Endothelial cell of umbilical vein (primary cell): ENCODE measurements at regions not wholly inside any gene's neighbourhood (a gene's known extent, or its start where the extent isn't known, plus 50 kb on each side); places are given as distances from the start of the nearest gene placed in this dataset.

Source experiments
- BruUV-seq: library from RNA; stranded (reverse); fragments of 400-500 nt; replicated peaks from 2 replicates; lab custom pipeline; 2021; lab: Mats Ljungman, UMichigan
- CTCF ChIA-PET: fragments of 300-600, 350-600 bp; sonication (Branson Sonifier 250); formaldehyde crosslinking; loops from one replicate; lab custom pipeline; 2021; ENCODE audit warnings: antibody characterized with exemption, inconsistent platforms; lab: Charles Lee
- POLR2A ChIA-PET: fragments of 300-600, 350-600 bp; sonication (Branson Sonifier 250); formaldehyde crosslinking; loops from one replicate; lab custom pipeline; 2021; ENCODE audit warnings: antibody characterized with exemption, inconsistent platforms; lab: Charles Lee
- DNase-seq: peaks from one replicate; pipeline ENCODE4 v3.0.0-alpha.2; 2011; ENCODE audit warnings: low read depth, low spot score
- FAIRE-seq: peaks from 2 replicates; lab custom pipeline; 2011; peaks lifted over from hg19 to GRCh38; lab: Jason Lieb, UNC
- H2AFZ ChIP-seq: 2 replicates; pipeline ENCODE4 v1.6.0; 2012; ENCODE audit warnings: low read depth, low read length, control low read depth, inconsistent platforms
- H3K27ac ChIP-seq: 2 replicates; pipeline ENCODE4 v1.5.1; 2011; ENCODE audit warnings: low read depth, mild to moderate bottlenecking, control low read depth, low read length, moderate library complexity; ENCODE audit not compliant: insufficient read depth
- H3K27me3 ChIP-seq, 2 experiments: 2 replicates each; pipeline versions ENCODE4 v1.6.0 to v1.6.1; 2011; ENCODE audit warnings: low read length in 2 of 2, mixed read lengths in 1 of 2; ENCODE audit not compliant: control insufficient read depth in 2 of 2, insufficient read depth in 2 of 2
- H3K36me3 ChIP-seq, 2 experiments: 2 replicates in 1 of 2; 3 replicates in 1 of 2; pipeline ENCODE4 v1.5.1; 2011; ENCODE audit warnings: low read length in 2 of 2, mild to moderate bottlenecking in 1 of 2, moderate library complexity in 1 of 2; ENCODE audit not compliant: control insufficient read depth in 2 of 2, insufficient read depth in 2 of 2; ENCODE audit errors: extremely low read depth in 1 of 2
- H3K4me1 ChIP-seq: 3 replicates; pipeline ENCODE4 v1.5.1; 2011; ENCODE audit warnings: mild to moderate bottlenecking, low read length; ENCODE audit not compliant: control insufficient read depth, insufficient read depth; ENCODE audit errors: extremely low read depth
- H3K4me2 ChIP-seq: 2 replicates; pipeline ENCODE4 v1.6.1; 2011; ENCODE audit warnings: low read length, control low read depth, mixed read lengths; ENCODE audit not compliant: insufficient read depth
- H3K4me3 ChIP-seq, 3 experiments: fragments of 200-600 bp in 1 of 3; sonication (generic), shearing (Covaris generic) in 1 of 3; replicated peaks in 1 of 3; 2 replicates each; pipeline ENCODE4 v1.5.1; 2011 to 2016; ENCODE audit warnings: control low read depth in 3 of 3, low read length in 3 of 3, mild to moderate bottlenecking in 2 of 3, inconsistent platforms in 1 of 3, low read depth in 1 of 3, moderate library complexity in 1 of 3; ENCODE audit not compliant: insufficient read depth in 1 of 3
- H3K79me2 ChIP-seq: 2 replicates; pipeline ENCODE4 v1.6.0; 2012; ENCODE audit warnings: low read length, inconsistent platforms; ENCODE audit not compliant: control insufficient read depth, insufficient read depth
- H3K9ac ChIP-seq: replicated peaks from 2 replicates; pipeline ENCODE3; 2011; ENCODE audit warnings: low read length, control low read depth; ENCODE audit not compliant: insufficient read depth; ENCODE audit errors: extremely low read depth
- H3K9me1 ChIP-seq: replicated peaks from 3 replicates; pipeline ENCODE4 v1.6.0; 2011; ENCODE audit warnings: mild to moderate bottlenecking, low read length; ENCODE audit not compliant: control insufficient read depth, insufficient read depth; ENCODE audit errors: extremely low read depth
- H3K9me3 ChIP-seq: replicated peaks from 2 replicates; pipeline ENCODE4 v1.5.1; 2012; ENCODE audit warnings: low read length, inconsistent platforms; ENCODE audit not compliant: control insufficient read depth, insufficient read depth
- H4K20me1 ChIP-seq: replicated peaks from 2 replicates; pipeline ENCODE3; 2011; ENCODE audit warnings: mild to moderate bottlenecking, low read length; ENCODE audit not compliant: control insufficient read depth, insufficient read depth; ENCODE audit errors: extremely low read depth
- CTCF ChIP-seq, 2 donors: IDR thresholded peaks; 1 replicate in 1 of 2; 2 replicates in 1 of 2; pipeline ENCODE4 v1.5.1; 2011; ENCODE audit warnings: low read length in 2 of 2, mild to moderate bottlenecking in 2 of 2, moderate library complexity in 2 of 2, control low read depth in 1 of 2, inconsistent platforms in 1 of 2, low read depth in 1 of 2; ENCODE audit not compliant: insufficient read depth in 1 of 2; ENCODE audit errors: extremely low read depth in 1 of 2
- EZH2 ChIP-seq: IDR thresholded peaks from 2 replicates; pipeline ENCODE4 v1.6.1; 2012; ENCODE audit warnings: borderline replicate concordance, low read depth, mild to moderate bottlenecking, moderate library complexity, low read length, inconsistent platforms; ENCODE audit not compliant: severe bottlenecking
- FOS ChIP-seq: IDR thresholded peaks from 2 replicates; pipeline ENCODE4 v1.6.1; 2011; ENCODE audit warnings: mild to moderate bottlenecking, low read length, moderate library complexity, borderline replicate concordance; ENCODE audit not compliant: insufficient read depth
- GATA2 ChIP-seq: IDR thresholded peaks from 2 replicates; pipeline ENCODE4 v1.7.0; 2011; ENCODE audit warnings: low read depth, mild to moderate bottlenecking, moderate library complexity, mixed read lengths, low read length; ENCODE audit not compliant: insufficient read length, insufficient read depth
- JUN ChIP-seq: IDR thresholded peaks from 2 replicates; pipeline ENCODE4 v1.6.1; 2011; ENCODE audit warnings: borderline replicate concordance, low read depth; ENCODE audit not compliant: insufficient read length, insufficient read depth
- MAX ChIP-seq: IDR thresholded peaks from 2 replicates; pipeline ENCODE4 v1.6.1; 2011; ENCODE audit not compliant: insufficient read depth, insufficient read length
- MYC ChIP-seq: IDR thresholded peaks from one replicate; pipeline ENCODE4 v1.6.1; 2011; ENCODE audit warnings: mild to moderate bottlenecking, low read depth, low read length
- POLR2A ChIP-seq: IDR thresholded peaks from 2 replicates; pipeline ENCODE4 v1.6.1; 2012; ENCODE audit warnings: low read depth, mild to moderate bottlenecking, control low read depth, low read length
- POLR2AphosphoS5 ChIP-seq: IDR thresholded peaks from 2 replicates; pipeline ENCODE4 v1.6.1; 2012; ENCODE audit warnings: low read depth, mild to moderate bottlenecking, control low read depth, low read length, moderate library complexity; ENCODE audit not compliant: insufficient read depth
- dilution Hi-C: fragments of 300-500 bp; cut with MboI; formaldehyde crosslinking; loops from one replicate; pipeline ENCODE4 v1.15.0; 2019; ENCODE audit warnings: low sequenced_read_pairs; ENCODE audit not compliant: extremely low pct_ligation_motif_present
- intact Hi-C: fragments of 100-400 bp; cut with micrococcal nuclease; formaldehyde crosslinking; loops from one replicate; pipeline ENCODE4 v1.10.0; 2022

GRCh38 chr1:80448081-80448480, 1352.7 kb upstream of the ADGRL2 start:
- ChIA-PET CTCF (no interaction called here), POLR2A (no interaction called here)
- Histone ChIP-seq H3K4me2 (no peak overlapping the region), H3K4me3 (no peak overlapping the region), H3K9me1 (no peaks in the 10 kb centered on the region), H3K79me2 (no peaks in the 10 kb centered on the region), H3K9ac (no peak overlapping the region), H3K4me1 (no peaks in the 10 kb centered on the region), H3K27ac (no peak overlapping the region), H4K20me1 (no peaks in the 10 kb centered on the region), H3K36me3 (no peaks in the 10 kb centered on the region), H2AFZ (no peak overlapping the region), H3K9me3 (no peaks in the 10 kb centered on the region), H3K27me3 (no peaks in the 10 kb centered on the region)
- TF ChIP-seq POLR2AphosphoS5 (no peak), MYC (no peak), GATA2 (no peak), EZH2 (no peak), JUN (no peak), FOS (no peak), CTCF (IDR thresholded peaks at IDR 0.05; ENCODE audit: extremely low read depth in 1 of 2, insufficient read depth in 1 of 2, low read depth in 1 of 2, low read length in 2 of 2) (no peak), MAX (no peak), POLR2A (no peak)
- DNase-seq = no peak
- FAIRE-seq = no peak
- intact Hi-C loops = no loop called here
- no TSS peak for BruUV-seq
- dilution Hi-C loops = no loop called here
